Testis (tissue), 2 donors: ENCODE measurements at regions not wholly inside any gene's neighbourhood (a gene's known extent, or its start where the extent isn't known, plus 50 kb on each side); places are given as distances from the start of the nearest gene placed in this dataset.

ENCODE experiments used
- DNase-seq: peaks from one replicate; pipeline ENCODE4 v3.0.0-alpha.2; 2019
- H3K27ac ChIP-seq, 2 donors: fragments of 200-600 bp; sonication (generic); one replicate each; pipeline ENCODE4 v1.5.1; 2019
- H3K27me3 ChIP-seq: fragments of 200-600 bp; sonication (generic); one replicate; pipeline ENCODE4 v1.5.1; 2019
- H3K36me3 ChIP-seq: fragments of 200-600 bp; sonication (generic); one replicate; pipeline ENCODE4 v1.5.1; 2017; ENCODE audit warnings: low read depth; ENCODE audit errors: missing control alignments
- H3K4me1 ChIP-seq: fragments of 200-600 bp; sonication (generic); one replicate; pipeline ENCODE4 v1.5.1; 2019
- H3K4me3 ChIP-seq, 2 donors: fragments of 200-600 bp; sonication (generic); one replicate each; pipeline ENCODE4 v1.5.1; 2017 to 2019
- H3K9me3 ChIP-seq: fragments of 200-600 bp; sonication (generic); one replicate; pipeline ENCODE4 v1.5.1; 2017
- POLR2A ChIP-seq: fragments of 450-650 bp; IDR thresholded peaks from one replicate; pipeline ENCODE4 v1.6.1; 2017; ENCODE audit warnings: antibody characterized with exemption, mild to moderate bottlenecking, moderate library complexity
- WGBS, 2 donors: methylation state at CpG; one replicate each; pipeline ENCODE4 v1.1.5; 2018; 5-methylcytosine and 5-hydroxymethylcytosine counted together
- intact Hi-C: fragments of 100-400 bp; cut with DNase I; formaldehyde crosslinking; loops from one replicate; pipeline ENCODE4 v1.15.1; 2023; ENCODE audit warnings: low total_unique reads
- TF ChIP-seq, protein P1 (sequence below), 3 experiments: fragments of 450-650 bp in 2 of 3; fragments of 200-600 bp in 1 of 3; sonication (generic) in 1 of 3; IDR thresholded peaks; one replicate each; pipeline ENCODE4 v1.5.1; 2016 to 2019; ENCODE audit warnings: antibody characterized with exemption in 3 of 3, mild to moderate bottlenecking in 2 of 3, moderate library complexity in 1 of 3

DNA sequence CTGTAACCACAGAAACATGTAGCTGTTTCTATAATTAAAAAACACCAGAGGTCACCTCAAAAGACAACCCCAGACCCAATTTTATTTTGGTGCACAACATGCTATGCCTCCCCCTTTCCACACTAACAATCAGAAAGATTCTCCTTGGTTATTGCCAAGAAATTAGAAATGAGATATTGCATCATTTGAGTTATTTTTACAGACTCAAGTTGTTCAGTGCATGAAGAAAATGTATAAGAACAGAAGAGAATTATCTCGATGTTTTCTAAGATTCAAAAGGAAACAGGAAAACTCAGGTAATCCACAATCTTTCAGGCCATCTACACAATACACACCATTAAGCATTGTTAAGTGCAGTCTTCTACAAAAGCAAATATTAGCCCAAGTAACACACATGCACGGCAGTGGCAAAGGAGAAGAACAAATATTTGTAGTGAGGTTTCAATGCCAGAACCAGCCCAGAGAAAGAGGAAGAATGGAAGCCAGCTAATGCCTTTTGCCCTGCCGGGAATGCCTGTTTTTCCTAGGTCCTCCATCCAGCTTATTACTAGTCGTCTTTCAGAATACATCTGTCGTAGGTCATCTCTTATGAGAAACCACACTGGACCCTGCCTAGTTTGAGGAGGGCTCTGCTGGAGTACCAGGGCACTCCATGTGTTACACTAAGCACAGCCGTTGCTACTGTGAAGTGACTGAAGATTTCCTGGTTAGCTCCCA is 67.6 kb upstream of the C1GALT1 start:
- no peak for DNase-seq
- H3K9me3 ChIP-seq, result no peaks in the 10 kb centered on the region
- H3K36me3 ChIP-seq, result no peaks in the 10 kb centered on the region
- intact Hi-C loops, result no loop called here
- no peaks in the 10 kb centered on the region for H3K4me1 ChIP-seq
- H3K27me3 ChIP-seq, result no peaks in the 10 kb centered on the region
- no peak overlapping the region for H3K27ac ChIP-seq
- WGBS, 2 donors, result 89% methylated on average over 6 of the region's 6 CpGs
- H3K4me3 ChIP-seq, result no peak overlapping the region
- TF ChIP-seq, protein P1, sequence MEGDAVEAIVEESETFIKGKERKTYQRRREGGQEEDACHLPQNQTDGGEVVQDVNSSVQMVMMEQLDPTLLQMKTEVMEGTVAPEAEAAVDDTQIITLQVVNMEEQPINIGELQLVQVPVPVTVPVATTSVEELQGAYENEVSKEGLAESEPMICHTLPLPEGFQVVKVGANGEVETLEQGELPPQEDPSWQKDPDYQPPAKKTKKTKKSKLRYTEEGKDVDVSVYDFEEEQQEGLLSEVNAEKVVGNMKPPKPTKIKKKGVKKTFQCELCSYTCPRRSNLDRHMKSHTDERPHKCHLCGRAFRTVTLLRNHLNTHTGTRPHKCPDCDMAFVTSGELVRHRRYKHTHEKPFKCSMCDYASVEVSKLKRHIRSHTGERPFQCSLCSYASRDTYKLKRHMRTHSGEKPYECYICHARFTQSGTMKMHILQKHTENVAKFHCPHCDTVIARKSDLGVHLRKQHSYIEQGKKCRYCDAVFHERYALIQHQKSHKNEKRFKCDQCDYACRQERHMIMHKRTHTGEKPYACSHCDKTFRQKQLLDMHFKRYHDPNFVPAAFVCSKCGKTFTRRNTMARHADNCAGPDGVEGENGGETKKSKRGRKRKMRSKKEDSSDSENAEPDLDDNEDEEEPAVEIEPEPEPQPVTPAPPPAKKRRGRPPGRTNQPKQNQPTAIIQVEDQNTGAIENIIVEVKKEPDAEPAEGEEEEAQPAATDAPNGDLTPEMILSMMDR (IDR thresholded peaks at IDR 0.05), result no peak
- no peak for TF ChIP-seq POLR2A

DNA sequence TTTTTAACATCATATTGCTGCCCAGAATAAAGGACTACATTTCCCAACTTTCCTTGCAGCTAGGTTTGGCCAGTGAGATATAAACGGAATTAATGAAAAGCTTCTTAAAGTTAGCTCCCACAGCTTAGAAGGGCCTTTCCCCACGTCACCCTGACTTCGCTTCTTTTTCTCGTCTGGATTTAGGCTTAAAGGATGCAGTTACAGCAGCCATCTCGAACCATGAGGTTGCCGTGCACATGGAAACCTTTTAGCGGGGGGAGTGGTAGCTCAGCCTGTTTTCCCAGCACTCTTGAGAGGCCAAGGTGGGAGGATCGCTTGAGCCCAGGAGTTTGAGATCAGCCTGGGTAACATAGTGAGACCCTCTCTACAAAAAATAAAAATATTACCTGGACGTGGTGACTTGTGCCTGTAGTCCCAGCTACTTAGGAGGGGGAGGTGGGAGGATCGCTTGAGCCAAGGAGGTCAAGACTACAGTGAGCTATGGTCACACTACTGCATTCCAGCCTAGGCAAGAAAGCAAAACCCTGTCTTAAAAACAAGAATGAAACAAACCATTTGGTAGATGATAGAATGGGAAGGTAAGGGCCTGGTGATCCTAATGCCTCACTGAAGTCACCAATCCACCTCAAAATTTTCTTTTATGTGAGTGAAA is 64.3 kb upstream of the C1GALT1 start:
- intact Hi-C loops, result no loop called here
- DNase-seq, result no peak
- H3K4me1 ChIP-seq, result no peaks in the 10 kb centered on the region
- H3K27me3 ChIP-seq, result no peaks in the 10 kb centered on the region
- H3K9me3 ChIP-seq, result no peaks in the 10 kb centered on the region
- TF ChIP-seq, protein P1 (IDR thresholded peaks at IDR 0.05), result no peak
- no peak for TF ChIP-seq POLR2A
- 57 to 72% methylated on average over 10 of the region's 10 CpGs for WGBS, 2 donors
- H3K36me3 ChIP-seq, result no peaks in the 10 kb centered on the region
- no peak overlapping the region for H3K27ac ChIP-seq
- H3K4me3 ChIP-seq, result no peak overlapping the region

DNA sequence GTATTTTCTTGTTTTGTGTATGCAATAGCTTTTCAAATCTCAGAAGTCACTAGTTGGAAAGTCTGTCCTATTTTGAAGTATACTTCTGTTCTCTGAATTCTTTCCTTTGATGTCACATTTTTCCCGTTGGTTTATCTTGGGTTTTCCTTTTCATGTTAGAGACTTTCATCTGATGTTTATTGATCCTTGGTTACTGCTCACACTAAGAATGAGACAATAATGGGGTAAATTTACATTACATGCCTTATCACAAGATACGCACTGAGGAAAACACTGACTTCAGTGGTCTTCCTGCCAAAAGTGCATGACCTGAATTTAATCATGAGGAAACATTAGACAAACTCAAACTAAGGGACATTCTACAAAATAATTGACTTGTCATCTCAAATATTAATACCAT is 63.5 kb upstream of the C1GALT1 start:
- no peak overlapping the region for H3K27ac ChIP-seq
- DNase-seq, result no peak
- no peak overlapping the region for H3K4me3 ChIP-seq
- H3K36me3 ChIP-seq, result no peaks in the 10 kb centered on the region
- whole genome bisulfite sequencing, 2 donors, result 66 to 86% methylated on average over 2 of the region's 2 CpGs
- no peak for TF ChIP-seq POLR2A
- TF ChIP-seq, protein P1 (IDR thresholded peaks at IDR 0.05), result no peak
- H3K4me1 ChIP-seq, result no peaks in the 10 kb centered on the region
- H3K9me3 ChIP-seq, result no peaks in the 10 kb centered on the region
- no peaks in the 10 kb centered on the region for H3K27me3 ChIP-seq
- intact Hi-C loops, result no loop called here

DNA sequence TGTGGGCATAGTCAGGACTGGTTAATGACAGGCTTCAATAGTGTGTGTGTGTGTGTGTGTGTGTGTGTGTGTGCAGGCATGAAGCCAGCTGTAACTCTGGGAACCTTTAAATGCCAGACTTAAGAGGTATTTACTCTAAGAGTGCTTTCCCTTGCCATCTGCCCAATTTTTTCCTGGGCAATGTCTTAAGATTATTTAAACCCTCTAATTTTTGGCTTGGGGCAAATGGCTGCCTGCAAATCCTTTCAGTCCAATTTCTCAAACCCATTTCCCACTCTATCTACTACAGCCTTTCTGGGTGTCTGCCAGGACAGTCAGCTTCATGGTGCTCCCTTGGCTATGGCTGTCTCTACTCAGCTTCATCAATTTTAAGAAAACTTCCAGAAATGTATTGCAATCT is 62.6 kb upstream of the C1GALT1 start:
- intact Hi-C loops, result no loop called here
- H3K36me3 ChIP-seq, result no peaks in the 10 kb centered on the region
- TF ChIP-seq, protein P1 (IDR thresholded peaks at IDR 0.05), result no peak
- TF ChIP-seq POLR2A, result no peak
- no peaks in the 10 kb centered on the region for H3K9me3 ChIP-seq
- H3K27me3 ChIP-seq, result no peaks in the 10 kb centered on the region
- no peak overlapping the region for H3K27ac ChIP-seq
- H3K4me3 ChIP-seq, result no peak overlapping the region
- no peak for DNase-seq
- H3K4me1 ChIP-seq, result no peaks in the 10 kb centered on the region

DNA sequence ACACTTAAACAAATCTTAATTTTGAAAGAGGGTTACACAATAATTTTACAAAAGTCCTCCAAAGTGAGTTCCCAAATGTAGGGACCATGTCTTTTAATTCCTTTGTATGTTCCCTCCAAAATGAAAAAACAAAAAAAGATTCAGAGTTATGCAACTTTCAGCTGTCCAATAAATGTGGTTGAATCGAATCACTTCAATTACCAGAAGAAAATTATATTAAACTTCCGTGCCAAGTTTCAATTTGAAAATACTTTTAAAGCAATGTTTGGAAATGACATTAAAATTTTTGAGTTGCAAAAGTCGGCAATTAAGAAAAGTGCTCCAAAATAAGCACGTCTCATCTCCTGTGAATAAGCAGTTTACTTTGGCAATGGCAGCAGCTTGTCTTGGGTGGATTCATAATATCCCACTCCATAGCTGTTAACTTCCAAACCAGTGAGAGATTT is 60.3 kb upstream of the C1GALT1 start:
- 49 to 60% methylated on average over 4 of the region's 4 CpGs for WGBS, 2 donors
- Histone ChIP-seq H3K4me3 (no peak overlapping the region), H3K9me3 (no peaks in the 10 kb centered on the region)

More for the DNA sequence above, 60.3 kb upstream of the C1GALT1 start:
- TF ChIP-seq POLR2A, result no peak
- TF ChIP-seq, protein P1 (IDR thresholded peaks at IDR 0.05), result no peak
- no peak overlapping the region for H3K27ac ChIP-seq
- H3K27me3 ChIP-seq, result no peaks in the 10 kb centered on the region
- intact Hi-C loops, result no loop called here
- H3K36me3 ChIP-seq, result no peaks in the 10 kb centered on the region
- H3K4me1 ChIP-seq, result no peaks in the 10 kb centered on the region
- DNase-seq, result no peak
